ENCODE measurements at regions not wholly inside any gene's neighbourhood (a gene's known extent, or its start where the extent isn't known, plus 50 kb on each side); places are given as distances from the start of the nearest gene placed in this dataset.

- TF ChIP-seq POLR2A (IDR thresholded peaks at IDR 0.05) (no peak), CTCF (IDR thresholded peaks at IDR 0.05) (no peak), POLR2AphosphoS5 (IDR thresholded peaks at IDR 0.05) (no peak)
Measured at GRCh38 chr16:74213372-74213771, 83.2 kb upstream of the PSMD7 start.

All from upper lobe of left lung (tissue), 4 donors.